ENCODE measurements at regions not wholly inside any gene's neighbourhood (a gene's known extent, or its start where the extent isn't known, plus 50 kb on each side); places are given as distances from the start of the nearest gene placed in this dataset.
"Not testable (repeated sequence)": the region's sequence is repeated elsewhere in the genome, so short reads cannot be mapped to it uniquely, and the experiment has no call there.

DNA sequence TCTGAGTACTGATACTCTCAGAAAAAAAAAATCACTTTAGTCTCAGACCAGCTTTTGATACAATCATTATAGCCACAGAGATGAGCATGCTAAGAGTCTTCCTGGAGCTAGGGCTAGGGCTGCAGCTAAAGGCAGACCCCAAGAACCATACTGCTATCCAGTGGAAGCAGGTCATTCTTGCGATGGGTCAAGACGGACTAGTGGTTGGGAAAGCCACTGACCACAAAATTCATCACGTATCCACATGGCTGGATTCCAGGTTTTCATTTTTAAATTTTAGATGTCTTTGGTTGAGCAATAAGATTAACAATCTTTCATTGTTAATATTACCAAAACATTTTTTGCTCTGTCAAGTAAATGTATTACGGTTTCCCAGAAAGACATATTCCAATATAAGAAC, 598.1 kb downstream of the DNAH5 start:
- no peak for DNase-seq (ENCODE audit: low spot score)

DNA sequence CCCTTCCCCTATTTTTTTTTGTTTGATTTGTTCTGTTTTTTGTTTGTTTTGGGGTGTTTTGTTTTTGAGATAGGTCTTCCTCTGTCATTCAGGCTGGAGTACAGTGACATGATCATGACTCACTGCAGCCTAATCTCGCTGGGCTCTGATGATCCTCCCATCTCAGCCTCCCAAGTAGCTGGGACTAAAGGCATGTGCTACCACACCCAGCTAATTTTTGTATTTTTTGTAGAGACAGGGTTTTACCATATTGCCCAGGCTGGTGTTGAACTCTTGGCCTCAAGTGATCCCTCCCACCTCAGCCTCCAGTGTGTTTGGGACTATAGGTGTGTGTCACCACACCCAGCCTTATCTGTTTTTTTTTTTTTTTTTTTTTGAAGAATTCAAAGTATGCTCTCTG, 605.4 kb downstream of the DNAH5 start:
- DNase-seq (ENCODE audit: low spot score), result no peak

DNA sequence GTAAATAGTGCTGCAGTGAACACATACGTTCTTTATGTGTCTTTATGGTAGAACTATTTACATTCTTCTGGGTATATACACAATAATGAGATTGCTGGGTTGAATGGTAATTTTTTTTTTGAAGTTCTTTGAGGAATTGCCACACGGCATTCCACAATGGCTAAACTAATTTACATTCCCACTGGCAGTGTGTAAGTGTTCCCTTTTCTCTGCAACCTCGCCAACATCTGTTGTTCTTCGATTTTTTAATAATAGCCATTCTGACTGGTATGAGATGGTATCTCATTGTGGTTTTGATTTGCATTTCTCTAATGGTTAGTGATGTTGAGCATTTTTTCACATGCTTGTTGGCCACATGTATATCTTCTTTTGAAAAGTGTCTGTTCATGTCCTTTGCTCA, 609.5 kb downstream of the DNAH5 start:
- not testable (repeated sequence) for DNase-seq (ENCODE audit: low spot score)

DNA sequence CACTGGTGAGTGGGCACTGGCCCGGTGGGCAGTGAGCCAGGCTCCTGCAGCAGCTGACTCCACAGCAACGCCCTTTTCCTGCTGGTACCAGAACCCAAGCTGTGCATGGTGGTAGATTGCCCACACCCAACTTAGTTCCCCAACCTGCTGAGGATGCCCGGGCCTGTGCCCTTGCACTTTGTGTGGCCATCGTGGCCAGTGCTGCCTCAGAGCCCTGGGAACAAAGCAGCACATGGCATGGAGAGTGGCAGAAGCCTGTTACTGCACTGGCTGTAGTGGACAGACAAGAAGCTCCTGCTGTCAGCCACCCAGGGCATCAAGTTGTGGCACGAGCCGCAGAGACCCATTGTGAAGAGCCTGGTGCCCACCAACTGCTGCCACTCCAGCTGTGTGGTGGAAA, 612.9 kb downstream of the DNAH5 start:
- DNase-seq (ENCODE audit: low spot score), result no peak

DNA sequence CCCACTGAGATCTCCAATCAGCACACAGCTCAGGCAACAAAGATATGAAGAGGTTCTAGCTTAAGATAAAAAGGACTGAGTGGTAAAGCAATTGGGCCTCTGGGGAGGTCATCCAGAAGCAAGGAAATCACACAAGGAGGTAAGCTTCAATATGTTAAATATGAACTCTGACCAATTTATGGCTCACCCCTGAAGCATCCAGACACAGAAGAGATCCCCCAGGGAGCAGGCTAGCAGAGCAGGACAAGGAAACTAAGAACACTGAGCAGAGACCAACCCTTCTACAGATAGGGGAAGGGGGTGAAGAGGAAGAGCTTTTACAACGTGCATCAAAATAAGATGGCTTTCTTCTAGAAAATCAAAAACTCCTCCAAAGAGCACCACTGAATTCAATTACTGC, 616.2 kb downstream of the DNAH5 start:
- no peak for DNase-seq (ENCODE audit: low spot score)

DNA sequence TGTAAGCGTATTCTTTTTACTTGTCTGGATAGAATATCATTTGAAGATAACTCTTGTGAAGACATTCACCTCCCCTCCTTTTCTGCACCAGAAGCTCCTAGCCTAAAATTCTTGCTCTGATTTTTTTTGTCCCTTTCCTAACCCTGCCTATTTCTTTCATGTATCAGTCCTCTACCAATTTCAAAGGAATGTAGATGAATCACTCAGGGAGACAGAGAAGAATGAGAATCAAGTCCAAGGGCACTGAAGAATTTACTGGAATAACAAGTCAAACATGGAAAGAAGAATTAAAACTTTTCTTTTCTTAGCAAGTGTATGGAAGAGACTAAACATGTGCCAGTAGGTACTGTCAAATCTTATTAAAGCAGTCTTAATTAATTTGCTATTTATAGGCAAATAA, 618.7 kb downstream of the DNAH5 start:
- peak; percentile 3 for DNase-seq (ENCODE audit: low spot score)

DNA sequence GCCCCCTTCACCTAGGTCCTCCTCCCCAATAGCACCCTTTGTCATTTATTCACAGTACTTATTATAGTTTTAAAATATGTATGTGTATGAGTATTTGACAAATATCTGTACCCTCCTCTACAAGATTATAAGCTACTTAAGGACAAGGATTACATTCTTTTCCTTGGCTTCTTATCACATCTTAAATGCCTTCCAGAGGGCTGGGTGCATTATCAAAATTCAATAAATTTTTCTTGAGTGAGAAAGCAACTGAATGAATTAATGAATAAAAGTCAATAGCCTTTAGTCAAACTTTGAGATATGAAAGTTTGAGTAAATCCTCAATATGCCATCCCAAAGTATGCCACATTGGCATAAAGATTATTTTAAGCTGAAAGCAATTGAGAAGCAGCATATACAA, 621.7 kb downstream of the DNAH5 start:
- DNase-seq (ENCODE audit: low spot score), result no peak

DNA sequence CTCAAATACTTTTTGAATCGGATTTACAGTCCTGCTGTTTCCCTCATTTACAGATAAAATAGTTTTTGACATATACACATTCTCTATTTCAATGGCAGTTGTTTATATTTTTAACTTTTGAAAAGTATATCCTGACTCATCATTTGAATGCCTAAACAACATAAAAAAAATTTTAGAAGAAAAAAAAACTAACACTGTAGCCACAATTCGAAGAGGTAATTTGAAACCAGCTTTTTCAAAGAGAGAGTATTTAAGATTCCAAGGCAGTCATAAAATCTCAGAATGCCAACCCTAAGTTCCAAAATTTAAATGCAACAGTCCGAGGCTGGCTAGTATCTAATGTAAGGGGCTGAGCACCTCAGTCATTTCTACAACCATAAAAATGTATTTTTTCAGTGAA, 626.8 kb downstream of the DNAH5 start:
- DNase-seq (ENCODE audit: low spot score), result no peak

DNA sequence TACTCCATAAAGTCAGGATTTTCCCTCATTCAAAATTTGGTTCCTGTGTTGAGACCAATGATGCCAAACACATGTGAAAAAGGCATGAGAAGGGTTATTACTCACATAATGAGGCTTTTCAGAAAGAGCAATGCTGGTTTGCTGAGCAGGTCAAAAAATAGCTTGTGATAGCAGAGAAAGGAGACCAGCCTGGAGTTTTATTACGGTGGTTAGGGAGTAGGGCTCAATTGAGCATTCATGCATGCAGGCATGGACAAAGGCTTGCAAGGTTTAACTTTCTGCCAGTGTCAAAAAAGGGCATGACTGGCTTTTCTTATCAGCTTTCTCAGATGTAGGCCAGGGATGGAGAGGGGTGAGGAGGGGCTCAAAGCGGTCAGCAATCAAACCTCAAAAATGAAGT, 628.3 kb downstream of the DNAH5 start:
- DNase-seq (ENCODE audit: low spot score), result no peak

DNA sequence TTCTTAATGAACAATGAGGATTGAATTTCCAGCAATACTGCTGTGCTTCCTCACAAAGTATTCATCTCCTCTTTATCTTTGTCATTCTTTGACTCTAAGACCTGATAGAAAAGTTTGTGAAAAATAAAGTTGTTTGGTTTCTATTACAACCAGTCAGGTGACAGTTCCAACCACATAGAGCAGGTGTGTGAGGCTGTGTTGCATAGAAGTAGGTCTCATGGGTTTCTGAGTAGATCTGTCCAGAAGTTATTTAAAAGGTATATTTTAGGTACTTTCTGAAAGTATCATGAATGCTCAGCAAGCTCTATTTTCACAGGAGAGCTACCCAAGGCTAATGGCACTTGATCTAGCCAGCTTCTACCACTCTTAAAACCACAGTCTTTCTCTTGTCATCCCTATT, 637.0 kb downstream of the DNAH5 start:
- no peak for DNase-seq (ENCODE audit: low spot score)

DNA sequence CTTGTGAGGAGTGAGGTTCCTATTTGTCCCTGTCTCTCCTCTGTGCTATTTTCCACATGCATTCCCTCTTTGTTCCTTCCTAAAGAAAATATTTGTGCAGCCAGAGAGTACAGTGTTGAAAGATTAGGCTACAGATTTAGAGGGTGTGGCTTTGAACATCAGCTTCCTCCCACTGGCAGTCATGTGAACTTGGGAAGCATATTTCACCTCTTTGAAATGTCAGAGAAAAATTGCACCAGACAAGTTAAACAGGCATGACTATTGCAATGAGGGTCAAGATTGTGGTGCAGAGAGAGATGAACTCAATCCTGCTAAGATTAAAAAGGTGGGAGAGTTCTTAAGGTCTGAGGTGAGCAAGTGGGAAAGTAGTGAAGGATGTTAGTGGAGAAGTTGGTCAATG, 641.0 kb downstream of the DNAH5 start:
- DNase-seq (ENCODE audit: low spot score), result no peak

DNA sequence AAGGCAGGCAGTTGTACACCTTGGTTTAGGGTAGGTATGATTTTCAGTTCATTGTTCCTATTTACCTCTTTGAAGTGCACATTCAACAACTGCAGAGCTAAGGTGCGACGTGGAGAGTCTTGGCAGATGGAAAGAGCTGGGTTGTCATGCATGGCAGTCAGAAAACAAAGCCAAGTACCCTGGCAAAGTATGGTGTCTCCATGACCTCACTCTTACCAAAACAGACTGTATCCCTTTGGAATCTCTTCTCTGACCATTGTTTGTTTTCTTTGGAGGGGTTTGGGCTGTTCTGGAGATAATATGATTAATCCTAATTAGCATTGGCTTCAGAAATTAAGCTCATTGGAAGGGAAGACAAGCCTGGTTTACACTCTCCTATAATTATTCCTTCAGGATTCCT, 665.7 kb downstream of the DNAH5 start:
- no peak for DNase-seq (ENCODE audit: low spot score)

DNA sequence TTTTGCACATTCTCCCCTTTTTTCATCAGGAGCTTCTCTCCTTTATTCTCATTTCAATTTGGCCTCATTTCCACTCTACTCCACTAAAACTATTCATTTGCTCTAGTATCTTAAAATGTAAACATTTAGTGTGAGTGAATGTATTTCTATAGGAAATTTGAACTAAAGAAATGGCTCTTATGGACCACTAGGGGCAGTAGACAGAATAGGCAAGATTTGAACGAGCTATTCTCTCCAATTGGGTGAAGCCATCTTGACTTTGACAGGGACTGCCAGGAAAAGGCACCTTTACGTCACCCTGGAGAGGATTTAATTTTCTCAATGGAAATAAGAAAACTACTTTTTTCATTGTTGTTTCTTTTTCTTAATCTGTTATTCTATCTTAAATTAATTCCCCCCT, 666.3 kb downstream of the DNAH5 start:
- peak; percentile 38 for DNase-seq (ENCODE audit: low spot score)

DNA sequence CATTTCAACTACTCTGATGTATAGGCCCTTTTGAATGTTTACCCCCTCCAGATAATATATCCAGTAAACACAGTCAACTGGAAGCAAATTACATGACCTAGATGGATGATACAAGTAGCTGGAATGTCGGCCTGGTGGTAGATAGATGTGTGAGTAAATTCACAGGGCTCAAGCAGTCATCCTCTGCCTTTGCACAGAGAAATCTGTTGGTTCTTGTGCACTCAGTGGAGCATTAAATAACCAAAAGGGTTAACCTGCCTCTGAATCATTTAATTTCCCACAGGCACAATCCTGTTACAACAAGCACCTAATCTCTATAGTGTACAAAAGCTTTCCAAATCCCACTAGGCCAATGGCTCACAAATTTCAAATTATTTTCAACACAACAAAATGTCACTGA, 668.3 kb downstream of the DNAH5 start:
- no peak for DNase-seq (ENCODE audit: low spot score)

DNA sequence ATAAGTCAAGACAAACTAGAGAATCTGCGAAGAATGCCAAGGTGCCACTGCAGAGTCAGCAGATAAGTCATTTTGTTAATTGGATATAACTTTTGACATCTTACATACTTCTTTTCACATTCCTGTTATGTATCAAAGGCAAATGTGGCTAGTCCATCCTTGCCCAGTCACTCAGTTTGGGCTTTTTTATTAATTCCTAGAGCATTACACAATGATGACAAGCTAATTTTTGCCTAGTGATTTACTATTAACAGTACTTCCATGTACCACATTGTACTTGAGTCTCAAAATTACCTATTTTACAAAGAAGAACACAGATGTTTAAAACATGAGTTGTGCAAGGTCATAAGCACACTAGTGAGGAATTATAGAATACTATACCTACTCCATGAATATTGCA, 680.8 kb downstream of the DNAH5 start:
- no peak for DNase-seq (ENCODE audit: low spot score)

DNA sequence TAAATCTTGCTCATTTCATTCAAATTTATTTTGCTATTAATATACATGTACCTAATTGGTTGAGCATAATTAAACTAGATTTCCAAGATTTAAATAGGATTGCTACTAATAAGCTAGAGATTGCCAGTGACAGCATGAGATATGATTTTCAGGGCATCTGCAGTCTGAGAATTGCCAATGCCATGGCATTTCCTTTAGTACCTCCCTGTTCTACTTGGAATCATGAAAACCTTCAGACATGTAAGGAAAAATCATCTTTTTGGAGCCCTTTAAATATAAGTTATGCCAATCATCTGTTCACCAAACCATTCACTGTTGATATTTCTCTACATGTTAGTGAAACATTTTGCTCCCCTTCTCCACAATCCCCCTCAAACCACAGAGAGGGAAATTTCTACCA, 691.4 kb downstream of the DNAH5 start:
- no peak for DNase-seq (ENCODE audit: low spot score)

DNA sequence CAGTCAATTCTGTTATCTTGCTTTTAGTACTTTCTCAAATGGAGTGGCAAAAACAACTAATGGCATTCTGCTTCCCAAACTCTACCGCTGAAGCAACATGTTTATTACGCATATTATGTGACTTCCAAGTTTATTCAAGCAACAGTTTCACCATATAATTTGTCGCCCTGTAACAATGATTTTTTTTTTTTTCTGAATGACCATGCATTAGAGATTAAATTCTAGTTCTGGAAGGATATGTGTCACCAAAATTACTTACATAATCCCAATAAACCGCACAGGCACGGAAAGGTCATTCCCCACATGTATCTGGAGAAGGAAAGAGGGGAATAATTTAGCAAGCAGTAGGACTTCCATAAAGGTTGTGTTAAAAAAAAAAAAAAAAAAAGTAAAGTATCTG, 691.8 kb downstream of the DNAH5 start:
- no peak for DNase-seq (ENCODE audit: low spot score)

DNA sequence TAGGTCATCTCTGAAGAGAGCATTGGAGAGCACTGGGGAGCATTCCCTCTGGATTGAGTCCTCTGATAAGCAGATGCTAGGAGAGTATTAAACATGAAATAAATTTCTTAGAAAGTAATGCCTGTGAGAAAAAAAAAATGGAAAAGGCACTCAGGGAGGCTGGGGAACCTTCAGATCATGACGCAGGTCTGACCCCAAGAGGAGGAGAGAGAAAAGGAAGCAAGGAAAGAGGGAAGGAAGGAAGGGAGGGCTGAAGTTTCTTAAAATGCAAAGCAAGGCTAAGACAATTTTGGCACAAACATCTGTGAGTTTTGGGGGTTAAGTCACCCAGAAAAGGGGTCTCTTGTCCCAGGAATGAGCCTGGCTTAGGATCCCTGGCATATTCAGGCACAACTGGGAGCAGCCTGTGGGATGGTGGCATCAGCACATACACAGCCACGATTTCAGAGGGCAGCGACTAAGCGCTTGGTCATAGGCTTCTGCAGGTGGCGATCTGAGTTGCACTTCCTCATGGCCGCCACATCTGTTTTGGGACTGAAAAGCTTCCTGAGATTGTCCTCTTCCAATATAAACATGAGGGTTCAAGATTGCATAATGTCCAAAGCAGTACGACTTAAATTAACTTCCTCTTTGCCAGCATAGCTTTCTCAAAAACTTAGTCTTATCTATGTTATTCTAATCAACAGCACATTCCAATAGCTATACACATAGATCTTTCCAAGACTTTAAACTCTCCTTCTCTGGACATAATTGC, 692.7 kb downstream of the DNAH5 start:
- DNase-seq (ENCODE audit: low spot score), result peak; percentile 39

DNA sequence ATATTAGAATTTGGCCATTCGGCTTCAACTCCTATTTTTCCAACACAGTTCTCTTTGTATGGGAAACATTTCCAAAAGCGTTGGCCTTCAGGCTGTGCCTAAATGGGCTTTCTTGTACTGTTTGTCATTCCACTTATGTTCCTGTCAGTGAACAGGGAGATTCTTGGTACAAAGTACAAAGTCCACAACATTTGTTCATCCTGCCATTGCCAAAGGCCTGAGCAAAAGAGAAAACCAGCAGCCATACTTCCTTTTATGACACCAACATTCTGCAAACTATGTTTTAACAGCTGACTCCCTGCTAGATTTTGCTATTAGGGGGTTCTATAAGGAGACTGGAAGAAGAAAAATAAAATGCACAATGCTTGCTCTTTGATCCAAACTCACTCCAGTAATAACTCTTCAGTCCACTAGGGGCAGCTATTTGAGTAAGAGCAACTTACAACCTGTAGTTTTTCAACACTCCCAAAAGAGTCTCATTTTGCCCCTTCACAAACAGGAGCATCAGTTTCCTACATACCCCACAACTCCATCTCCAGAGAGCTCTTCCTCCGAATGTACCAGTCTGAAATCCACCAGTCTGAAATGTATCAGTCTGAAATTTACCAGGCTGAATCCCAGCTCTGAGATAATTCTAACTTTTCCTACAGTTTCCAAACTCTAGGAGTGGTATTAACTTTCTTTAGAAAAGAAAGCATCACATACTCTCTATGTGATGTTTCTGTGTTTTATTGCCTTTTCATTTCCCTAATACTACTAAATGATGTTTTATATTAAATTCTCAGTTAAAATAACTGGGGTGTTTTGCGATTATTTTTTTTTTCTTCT, 693.8 kb downstream of the DNAH5 start:
- peak; percentile 51 for DNase-seq (ENCODE audit: low spot score)

DNA sequence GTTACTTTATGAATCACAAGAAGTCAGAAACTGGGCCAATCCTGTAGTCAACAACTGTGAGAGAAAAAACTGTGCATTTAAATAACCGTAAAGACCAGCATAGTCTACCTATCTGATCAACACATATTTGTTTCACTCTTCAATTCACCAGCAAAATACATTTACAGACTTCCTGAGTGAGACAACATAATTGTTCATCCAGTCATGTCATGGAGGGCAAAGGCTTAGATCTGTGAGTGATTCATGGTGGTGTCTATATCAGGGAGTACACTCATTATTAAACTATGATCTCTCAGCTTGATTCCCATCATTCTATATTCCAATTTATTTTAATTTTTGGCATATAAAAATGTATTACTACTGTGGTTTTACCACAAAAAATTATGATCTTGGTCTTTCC, 694.6 kb downstream of the DNAH5 start:
- peak; percentile 27 for DNase-seq (ENCODE audit: low spot score)

DNA sequence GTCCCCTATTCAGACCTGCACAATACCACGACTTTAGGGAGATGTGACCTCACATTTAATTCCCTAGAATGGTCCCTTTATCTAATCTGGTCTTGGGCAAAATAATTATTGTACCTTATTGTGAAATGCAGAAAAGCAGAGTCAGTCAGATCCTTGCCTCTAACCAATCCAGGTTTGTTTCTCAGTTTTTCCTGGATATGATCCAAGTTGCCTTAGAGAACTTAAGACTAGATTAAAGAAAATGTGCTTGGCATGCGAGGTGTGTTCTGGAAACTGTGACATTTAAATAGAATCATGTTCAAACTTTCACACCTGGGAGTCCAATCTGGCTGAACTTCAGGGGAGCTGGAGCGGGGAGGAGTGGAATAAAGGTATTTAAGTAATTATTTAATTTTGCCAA, 696.2 kb downstream of the DNAH5 start:
- DNase-seq (ENCODE audit: low spot score), result no peak

DNA sequence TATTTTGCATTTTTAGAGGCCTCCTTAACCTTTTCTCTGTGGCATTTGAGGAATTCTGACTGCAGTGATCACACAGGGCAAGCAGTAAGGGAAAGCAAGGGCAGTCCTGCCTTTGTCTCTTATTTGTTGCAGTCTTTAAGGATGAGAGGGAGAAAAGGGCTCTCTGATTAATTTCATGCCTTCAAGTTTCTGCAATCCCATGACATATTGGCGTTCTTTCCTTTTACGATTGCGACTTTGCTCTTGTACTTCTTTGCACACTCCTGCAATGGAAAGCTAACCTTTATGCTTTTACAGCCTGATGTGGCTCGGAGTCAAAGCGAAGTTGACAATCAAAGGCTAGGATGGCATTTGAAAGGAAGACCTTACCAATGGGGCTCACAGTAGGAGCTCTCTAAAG, 698.4 kb downstream of the DNAH5 start:
- no peak for DNase-seq (ENCODE audit: low spot score)

DNA sequence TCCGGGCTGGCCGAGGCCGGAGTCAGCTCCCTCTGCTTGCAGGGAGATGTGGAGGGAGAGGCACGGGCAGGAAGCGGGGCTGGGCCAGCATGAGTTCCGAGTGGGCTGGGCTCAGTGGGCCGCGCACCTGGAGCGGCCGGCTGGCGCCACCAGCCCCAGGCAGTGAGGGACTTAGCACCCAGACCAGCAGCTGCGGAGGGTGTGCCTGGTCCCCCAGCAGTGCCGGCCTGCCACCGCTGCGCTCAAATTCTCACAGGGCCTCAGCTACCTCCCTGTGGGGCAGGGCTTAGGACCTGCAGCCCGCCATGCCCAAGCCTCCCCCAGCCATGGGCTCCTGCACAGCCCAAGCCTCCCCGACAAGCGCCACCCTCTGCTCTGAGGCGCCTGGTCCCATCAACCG, 700.3 kb downstream of the DNAH5 start:
- no peak for DNase-seq (ENCODE audit: low spot score)

DNA sequence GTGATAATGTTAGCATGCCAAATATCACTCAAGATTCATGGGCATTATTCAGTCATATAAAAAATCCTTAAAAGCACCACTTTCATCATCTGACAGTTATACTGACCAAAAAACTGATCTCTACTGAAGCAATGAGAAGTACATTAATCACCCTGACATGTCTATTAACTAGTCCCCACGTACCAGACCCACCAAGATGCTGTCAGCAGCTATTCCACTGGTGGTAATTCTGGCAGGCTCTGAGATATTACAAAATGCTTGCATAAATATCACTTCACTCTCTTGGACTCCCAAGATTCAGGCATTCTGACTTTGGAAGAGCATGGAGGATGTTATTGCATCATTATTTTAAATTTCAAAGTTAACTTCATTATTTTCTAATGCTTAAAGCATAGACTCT, 717.0 kb downstream of the DNAH5 start:
- no peak for DNase-seq (ENCODE audit: low spot score)
